NB4 (cell line): ENCODE measurements at regions not wholly inside any gene's neighbourhood (a gene's known extent, or its start where the extent isn't known, plus 50 kb on each side); places are given as distances from the start of the nearest gene placed in this dataset.

Experiments used
- MYC ChIP-seq: IDR thresholded peaks from 2 replicates; pipeline ENCODE4 v1.6.1; 2011; ENCODE audit warnings: low read depth, low read length
- TF ChIP-seq, protein P1 (sequence below): IDR thresholded peaks from one replicate; pipeline ENCODE4 v1.5.1; 2012; ENCODE audit warnings: low read depth, low read length
- TF ChIP-seq, protein P2 (sequence below): IDR thresholded peaks from 2 replicates; pipeline ENCODE4 v1.6.1; 2011; ENCODE audit warnings: low read depth, low read length

DNA sequence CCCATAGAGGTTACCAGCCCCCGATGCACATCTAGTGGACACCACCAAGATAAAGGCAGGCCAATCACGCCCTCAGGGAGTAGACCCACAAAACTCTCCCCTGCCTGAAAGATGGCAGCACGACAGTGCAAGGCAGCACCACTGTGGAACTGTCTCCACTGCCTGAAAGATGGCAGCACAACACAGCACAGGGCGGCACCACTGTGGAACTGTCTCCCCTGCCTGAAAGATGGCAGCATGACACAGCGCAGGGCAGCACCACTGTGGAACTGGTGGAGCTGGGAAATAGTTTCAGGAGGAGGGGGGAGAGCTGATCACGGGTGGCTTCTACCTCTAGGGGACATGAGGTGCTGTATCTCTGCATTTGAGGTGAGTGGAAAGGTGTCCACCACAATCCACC is 340.4 kb upstream of the FRG1 start:
- TF ChIP-seq, protein P1, sequence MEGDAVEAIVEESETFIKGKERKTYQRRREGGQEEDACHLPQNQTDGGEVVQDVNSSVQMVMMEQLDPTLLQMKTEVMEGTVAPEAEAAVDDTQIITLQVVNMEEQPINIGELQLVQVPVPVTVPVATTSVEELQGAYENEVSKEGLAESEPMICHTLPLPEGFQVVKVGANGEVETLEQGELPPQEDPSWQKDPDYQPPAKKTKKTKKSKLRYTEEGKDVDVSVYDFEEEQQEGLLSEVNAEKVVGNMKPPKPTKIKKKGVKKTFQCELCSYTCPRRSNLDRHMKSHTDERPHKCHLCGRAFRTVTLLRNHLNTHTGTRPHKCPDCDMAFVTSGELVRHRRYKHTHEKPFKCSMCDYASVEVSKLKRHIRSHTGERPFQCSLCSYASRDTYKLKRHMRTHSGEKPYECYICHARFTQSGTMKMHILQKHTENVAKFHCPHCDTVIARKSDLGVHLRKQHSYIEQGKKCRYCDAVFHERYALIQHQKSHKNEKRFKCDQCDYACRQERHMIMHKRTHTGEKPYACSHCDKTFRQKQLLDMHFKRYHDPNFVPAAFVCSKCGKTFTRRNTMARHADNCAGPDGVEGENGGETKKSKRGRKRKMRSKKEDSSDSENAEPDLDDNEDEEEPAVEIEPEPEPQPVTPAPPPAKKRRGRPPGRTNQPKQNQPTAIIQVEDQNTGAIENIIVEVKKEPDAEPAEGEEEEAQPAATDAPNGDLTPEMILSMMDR: no peak
- no peak for TF ChIP-seq MYC
- TF ChIP-seq, protein P2, sequence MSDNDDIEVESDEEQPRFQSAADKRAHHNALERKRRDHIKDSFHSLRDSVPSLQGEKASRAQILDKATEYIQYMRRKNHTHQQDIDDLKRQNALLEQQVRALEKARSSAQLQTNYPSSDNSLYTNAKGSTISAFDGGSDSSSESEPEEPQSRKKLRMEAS: no peak
